Fibroblast of skin of right quadriceps (primary cell): ENCODE measurements at regions not wholly inside any gene's neighbourhood (a gene's known extent, or its start where the extent isn't known, plus 50 kb on each side); places are given as distances from the start of the nearest gene placed in this dataset.

Experiments used
- DNase-seq: peaks from one replicate; pipeline ENCODE4 v3.0.0-alpha.2; 2013

GRCh38 chr1:38375035-38375434, 328.4 kb upstream of the POU3F1 start:
- DNase-seq = no peak

GRCh38 chr1:38371505-38371844, 324.9 kb upstream of the POU3F1 start:
- no peak for DNase-seq

- DNase-seq = no peak
Observed at GRCh38 chr1:38370716-38371504, 324.3 kb upstream of the POU3F1 start.

GRCh38 chr1:38365242-38365641, 318.6 kb upstream of the POU3F1 start:
- DNase-seq = no peak

- no peak for DNase-seq
Observed at GRCh38 chr1:38361566-38361965, 315.0 kb upstream of the POU3F1 start.

- DNase-seq = no peak
Observed at GRCh38 chr1:38360807-38361206, 314.2 kb upstream of the POU3F1 start.

GRCh38 chr1:38353956-38354355, 307.4 kb upstream of the POU3F1 start:
- DNase-seq = no peak

- no peak for DNase-seq
Observed at GRCh38 chr1:38352869-38353268, 306.3 kb upstream of the POU3F1 start.

GRCh38 chr1:38347446-38348175, 301.0 kb upstream of the POU3F1 start:
- no peak for DNase-seq

GRCh38 chr1:38344716-38345115, 298.1 kb upstream of the POU3F1 start:
- no peak for DNase-seq

- DNase-seq = no peak
Observed at GRCh38 chr1:38341694-38342093, 295.1 kb upstream of the POU3F1 start.

GRCh38 chr1:38340409-38340808, 293.8 kb upstream of the POU3F1 start:
- DNase-seq = no peak

- DNase-seq = no peak
Observed at GRCh38 chr1:38337711-38338110, 291.1 kb upstream of the POU3F1 start.

GRCh38 chr1:38336961-38337360, 290.4 kb upstream of the POU3F1 start:
- DNase-seq = no peak

GRCh38 chr1:38336301-38336923, 289.8 kb upstream of the POU3F1 start:
- no peak for DNase-seq

GRCh38 chr1:38334930-38335592, 288.5 kb upstream of the POU3F1 start:
- no peak for DNase-seq

- no peak for DNase-seq
Observed at GRCh38 chr1:38332649-38333310, 286.2 kb upstream of the POU3F1 start.

GRCh38 chr1:38331496-38332210, 285.1 kb upstream of the POU3F1 start:
- DNase-seq = no peak

GRCh38 chr1:38330799-38331198, 284.2 kb upstream of the POU3F1 start:
- DNase-seq = no peak

GRCh38 chr1:38329644-38330043, 283.1 kb upstream of the POU3F1 start:
- DNase-seq = no peak

- no peak for DNase-seq
Observed at GRCh38 chr1:38328278-38329035, 281.9 kb upstream of the POU3F1 start.
